ENCODE measurements at regions not wholly inside any gene's neighbourhood (a gene's known extent, or its start where the extent isn't known, plus 50 kb on each side); places are given as distances from the start of the nearest gene placed in this dataset.

GRCh38 chr9:7859701-7860334, 60.2 kb upstream of the DMAC1 start (continued):
- no peak for TF ChIP-seq ZNF580 (CRISPR knock-in tag; IDR thresholded peaks at IDR 0.05; ENCODE audit: borderline replicate concordance, low read depth)

GRCh38 chr9:7858166-7858565, 58.6 kb upstream of the DMAC1 start:
- Histone ChIP-seq H2AFZ (ENCODE audit: low read length) (no peak overlapping the region), H3K9ac (ENCODE audit: insufficient read depth, low read depth, low read length) (no peak overlapping the region), H3K4me3 (replicated peaks in 1 of 3; ENCODE audit: insufficient read depth in 1 of 3, low read depth in 2 of 3, low read length in 3 of 3) (no peak overlapping the region), H3K79me2 (ENCODE audit: insufficient read depth, low read length) (no peaks in the 10 kb centered on the region), H3K27ac (ENCODE audit: extremely low read length, insufficient read depth, low read length) (no peak overlapping the region), H3K36me3 (replicated peaks in 1 of 2; ENCODE audit: control insufficient read depth in 1 of 2, insufficient read depth in 2 of 2, low read length in 2 of 2) (no peaks in the 10 kb centered on the region), H3K4me1 (ENCODE audit: insufficient read depth, low read length) (no peaks in the 10 kb centered on the region), H3K9me3 (ENCODE audit: low read length) (peaks cover 6% of the 10 kb centered on the region; the same call in 1 of the 2 replicates), H3K4me2 (ENCODE audit: low read depth, low read length) (no peak overlapping the region), H4K20me1 (ENCODE audit: insufficient read depth, low read length) (no peaks in the 10 kb centered on the region), H3K27me3 (ENCODE audit: control insufficient read depth in 1 of 2, insufficient read depth in 2 of 2, low read length in 2 of 2) (no peaks in the 10 kb centered on the region)
- POLR2A ChIA-PET = no interaction called here
- no peak for ATAC-seq
- no peak for TF ChIP-seq ZFP36L1 (CRISPR knock-in tag; IDR thresholded peaks at IDR 0.05)
- no peak for TF ChIP-seq IKZF5 (CRISPR knock-in tag; IDR thresholded peaks at IDR 0.05)
- TF ChIP-seq ARNT (IDR thresholded peaks at IDR 0.05) = no peak
- TF ChIP-seq ZSCAN25 (CRISPR knock-in tag; IDR thresholded peaks at IDR 0.05) = no peak
- TF ChIP-seq NCOR1 (IDR thresholded peaks at IDR 0.05; ENCODE audit: borderline replicate concordance, low read length) = no peak
- TF ChIP-seq SP2 (CRISPR knock-in tag; IDR thresholded peaks at IDR 0.05) = no peak
- TF ChIP-seq CSRNP2 (CRISPR knock-in tag; conservative IDR thresholded peaks at IDR 0.05; ENCODE audit: low read depth) = no peak
- TF ChIP-seq MTA1 (CRISPR knock-in tag; IDR thresholded peaks at IDR 0.05; ENCODE audit: borderline replicate concordance) = no peak
- no peak for TF ChIP-seq EEA1 (CRISPR knock-in tag; IDR thresholded peaks at IDR 0.05; ENCODE audit: borderline replicate concordance)
- no peak for TF ChIP-seq YEATS2 (CRISPR knock-in tag; IDR thresholded peaks at IDR 0.05; ENCODE audit: borderline replicate concordance)
- no peak for TF ChIP-seq SRSF4 (IDR thresholded peaks at IDR 0.05; ENCODE audit: low read depth, low read length, poor library complexity, severe bottlenecking)
- TF ChIP-seq U2AF2 (IDR thresholded peaks at IDR 0.05; ENCODE audit: low read depth, low read length) = no peak
- no peak for FAIRE-seq
- CTCF ChIA-PET (ENCODE audit: low intra/inter-chr PET ratio, low total read pairs) = no interaction called here
- 10% methylated on average over 2 of the region's 2 CpGs for WGBS (ENCODE audit: low lambda C conversion rate)
- BruUV-seq (replicated peaks) = no TSS peak
- DNase-seq (ENCODE audit: low spot score) = no peak
- intact Hi-C loops (cut with micrococcal nuclease; ENCODE audit: unreplicated experiment) (no loop called here), in situ Hi-C loops (cut with HindIII; ENCODE audit: extremely low pct_ligation_motif_present, low pct_unique_long_range_greater_than_20kb) (loop anchor here (25.0 kb wide), 1 partner anchor 96 kb away; no protein-coding TSS in a partner anchor)
